ENCODE measurements at regions not wholly inside any gene's neighbourhood (a gene's known extent, or its start where the extent isn't known, plus 50 kb on each side); places are given as distances from the start of the nearest gene placed in this dataset.

GRCh38 chr6:98670045-98670746 lies 164.2 kb upstream of the POU3F2 start:
- Histone ChIP-seq H3K4me1 (no peaks in the 10 kb centered on the region), H3K36me3 (no peaks in the 10 kb centered on the region), H3K27me3 (no peaks in the 10 kb centered on the region), H3K9me3 (no peaks in the 10 kb centered on the region), H3K4me3 (no peak overlapping the region), H3K27ac (no peak overlapping the region)
- TF ChIP-seq POLR2A (IDR thresholded peaks at IDR 0.05) (no peak), EP300 (IDR thresholded peaks at IDR 0.05) (no peak), CTCF (IDR thresholded peaks at IDR 0.05) (no peak)
- no peak for DNase-seq (ENCODE audit: low spot score in 2 of 2)
- WGBS: 82% methylated on average over 3 of the region's 3 CpGs

- 52% methylated on average over 1 of the region's 1 CpG for WGBS
- H3K27ac ChIP-seq: no peak overlapping the region
- DNase-seq (ENCODE audit: low spot score in 2 of 2): no peak
Observed at GRCh38 chr6:98672681-98673475, 161.5 kb upstream of the POU3F2 start.

GRCh38 chr6:98678481-98678880 lies 155.9 kb upstream of the POU3F2 start:
- H3K27ac ChIP-seq: no peak overlapping the region
- no peak for DNase-seq (ENCODE audit: low spot score in 2 of 2)
- TF ChIP-seq POLR2AphosphoS5 (IDR thresholded peaks at IDR 0.05) (no peak), CTCF (IDR thresholded peaks at IDR 0.05) (no peak), POLR2A (IDR thresholded peaks at IDR 0.05) (no peak), EP300 (IDR thresholded peaks at IDR 0.05) (no peak)
- H3K36me3 ChIP-seq: no peaks in the 10 kb centered on the region
- no peaks in the 10 kb centered on the region for H3K4me1 ChIP-seq
- no peaks in the 10 kb centered on the region for H3K9me3 ChIP-seq
- 55% methylated on average over 2 of the region's 2 CpGs for WGBS
- H3K4me3 ChIP-seq: no peak overlapping the region
- no peaks in the 10 kb centered on the region for H3K27me3 ChIP-seq

More at GRCh38 chr6:98672681-98673475, 161.5 kb upstream of the POU3F2 start:
- H3K4me3 ChIP-seq: no peak overlapping the region
- no peaks in the 10 kb centered on the region for H3K4me1 ChIP-seq
- H3K36me3 ChIP-seq: no peaks in the 10 kb centered on the region
- no peak for TF ChIP-seq POLR2A (IDR thresholded peaks at IDR 0.05)
- no peak for TF ChIP-seq POLR2AphosphoS5 (IDR thresholded peaks at IDR 0.05)
- no peak for TF ChIP-seq EP300 (IDR thresholded peaks at IDR 0.05)
- no peak for TF ChIP-seq CTCF (IDR thresholded peaks at IDR 0.05)
- H3K27me3 ChIP-seq: no peaks in the 10 kb centered on the region
- H3K9me3 ChIP-seq: no peaks in the 10 kb centered on the region

GRCh38 chr6:98686008-98686601 lies 148.3 kb upstream of the POU3F2 start:
- Histone ChIP-seq H3K36me3 (no peaks in the 10 kb centered on the region), H3K9me3 (no peaks in the 10 kb centered on the region), H3K4me1 (no peaks in the 10 kb centered on the region), H3K27me3 (no peaks in the 10 kb centered on the region), H3K4me3 (no peak overlapping the region), H3K27ac (no peak overlapping the region)
- no peak for TF ChIP-seq POLR2AphosphoS5 (IDR thresholded peaks at IDR 0.05)
- no peak for TF ChIP-seq CTCF (IDR thresholded peaks at IDR 0.05)
- TF ChIP-seq EP300 (IDR thresholded peaks at IDR 0.05): no peak
- no peak for TF ChIP-seq POLR2A (IDR thresholded peaks at IDR 0.05)
- WGBS: 82% methylated on average over 1 of the region's 1 CpG
- no peak for DNase-seq (ENCODE audit: low spot score in 2 of 2)

GRCh38 chr6:98687752-98688151 lies 146.6 kb upstream of the POU3F2 start:
- H3K4me3 ChIP-seq: no peak overlapping the region
- no peaks in the 10 kb centered on the region for H3K9me3 ChIP-seq
- TF ChIP-seq POLR2A (IDR thresholded peaks at IDR 0.05): no peak
- no peak for TF ChIP-seq POLR2AphosphoS5 (IDR thresholded peaks at IDR 0.05)
- no peak for TF ChIP-seq EP300 (IDR thresholded peaks at IDR 0.05)
- no peak for TF ChIP-seq CTCF (IDR thresholded peaks at IDR 0.05)
- 46% methylated on average over 4 of the region's 4 CpGs for WGBS
- no peak overlapping the region for H3K27ac ChIP-seq
- no peaks in the 10 kb centered on the region for H3K36me3 ChIP-seq
- no peaks in the 10 kb centered on the region for H3K27me3 ChIP-seq
- no peaks in the 10 kb centered on the region for H3K4me1 ChIP-seq
- DNase-seq (ENCODE audit: low spot score in 2 of 2): no peak
